HG03135 (cell line): ENCODE measurements at regions not wholly inside any gene's neighbourhood (a gene's known extent, or its start where the extent isn't known, plus 50 kb on each side); places are given as distances from the start of the nearest gene placed in this dataset.
A peak's percentile ranks its signal among the peaks of the same experiment; 100 is the strongest.
"Not testable (repeated sequence)": the region's sequence is repeated elsewhere in the genome, so short reads cannot be mapped to it uniquely, and the experiment has no call there.

Source experiments
- ATAC-seq: cut with Tn5 transposase; IDR thresholded peaks from one replicate; pipeline ENCODE4 v1.9.1; 2021; ENCODE audit warnings: mild to moderate bottlenecking, moderate library complexity; ENCODE audit not compliant: unreplicated experiment

GRCh38 chr15:92803536-92803851 lies 96.6 kb upstream of the CHD2 start:
- no peak for ATAC-seq

DNA sequence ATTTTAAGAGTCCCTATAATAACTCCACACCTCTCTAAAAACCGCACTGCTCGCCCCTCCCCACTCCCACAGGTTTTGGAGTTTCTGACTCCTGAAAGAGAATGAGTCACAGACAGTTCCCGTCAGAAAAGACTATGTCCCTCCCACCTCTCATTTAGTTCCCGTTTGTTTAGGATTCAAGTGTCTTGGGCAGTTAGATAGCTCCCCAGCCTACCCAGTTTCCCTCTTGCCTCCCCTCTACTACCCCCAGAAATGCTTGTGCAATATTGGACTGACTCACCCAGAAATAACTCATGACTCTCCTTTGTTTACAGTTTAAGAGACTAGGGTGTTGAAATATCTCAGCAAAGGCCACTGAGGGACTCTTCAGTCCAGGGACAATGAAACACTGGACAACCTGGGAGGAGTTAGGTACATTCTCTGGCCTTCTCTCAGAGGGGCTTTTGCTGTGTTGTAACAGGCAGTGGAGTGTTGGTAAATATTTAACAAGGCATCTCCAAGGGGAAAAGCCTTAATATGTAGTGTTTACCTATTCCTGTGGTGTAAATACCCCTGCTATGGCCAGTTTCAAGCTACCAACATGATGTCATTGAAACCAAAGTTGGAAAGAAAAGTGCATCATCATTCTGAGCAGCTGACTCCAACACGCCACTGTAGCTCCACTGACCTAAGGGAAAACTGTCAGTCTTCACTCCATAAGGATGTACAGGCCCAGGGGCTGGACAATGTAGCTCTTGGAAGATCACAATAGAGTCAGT lies 96.1 kb upstream of the CHD2 start:
- ATAC-seq: no peak

- not testable (repeated sequence) for ATAC-seq
Measured at GRCh38 chr15:92804610-92804936, 95.6 kb upstream of the CHD2 start.

DNA sequence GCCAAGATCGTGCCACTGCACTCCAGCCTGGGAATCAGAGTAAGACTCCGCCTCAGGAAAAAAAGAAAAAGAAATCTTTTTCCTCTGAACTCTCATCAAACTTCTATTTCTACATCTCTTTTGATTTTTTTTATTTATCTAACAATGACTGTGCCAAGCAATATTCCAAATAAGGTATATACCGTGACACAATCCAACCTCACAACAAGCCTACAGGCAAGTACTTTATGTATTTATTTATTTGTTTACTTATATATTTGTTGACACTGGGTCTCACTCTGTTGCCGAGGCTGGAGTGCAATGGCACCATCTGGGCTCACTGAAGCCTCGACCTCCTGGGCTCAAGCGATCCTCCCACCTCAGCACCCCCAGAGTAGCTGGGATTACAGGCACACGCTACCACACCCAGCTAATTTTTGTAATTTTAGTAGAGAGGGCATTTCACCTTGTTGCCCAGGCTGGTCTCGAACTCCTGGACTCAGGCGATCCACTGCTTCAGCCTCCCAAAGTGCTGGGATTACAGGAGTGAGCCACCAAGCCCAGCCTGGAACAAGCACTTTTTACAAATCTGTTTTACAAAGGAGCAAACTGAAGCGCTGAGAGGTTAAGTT lies 94.9 kb upstream of the CHD2 start:
- no peak for ATAC-seq

- not testable (repeated sequence) for ATAC-seq
Measured at GRCh38 chr15:92806171-92806570, 94.0 kb upstream of the CHD2 start.

- no peak for ATAC-seq
Measured at GRCh38 chr15:92806763-92807162, 93.4 kb upstream of the CHD2 start.

DNA sequence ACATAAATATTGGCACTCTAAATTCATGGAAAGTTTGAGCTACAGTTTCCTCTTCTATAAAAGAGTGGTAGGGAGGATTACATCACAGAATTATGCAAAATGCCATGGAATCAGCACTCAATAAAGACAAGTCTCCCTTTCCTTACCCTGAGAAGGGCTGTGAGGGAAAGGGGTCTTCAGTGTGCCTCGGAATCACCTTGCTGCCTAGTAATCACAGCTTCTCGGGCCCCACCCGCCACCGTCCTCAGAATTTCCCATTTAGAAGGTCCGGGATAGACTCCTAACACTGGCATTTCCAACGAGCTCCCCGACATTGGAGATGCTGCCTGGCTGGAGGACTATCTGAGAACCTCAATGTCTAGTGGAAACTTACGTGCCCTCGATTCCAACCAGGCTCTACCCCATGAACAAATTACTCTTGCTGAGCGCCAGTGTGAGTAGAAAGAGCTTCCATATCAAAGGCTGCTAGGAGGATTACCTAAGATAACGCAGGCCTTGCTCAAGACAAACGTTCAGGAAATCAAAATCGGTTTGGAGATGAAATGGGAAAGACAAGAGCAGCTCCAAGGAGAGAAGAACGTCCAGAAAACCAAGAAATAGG lies 92.1 kb upstream of the CHD2 start:
- no peak for ATAC-seq

DNA sequence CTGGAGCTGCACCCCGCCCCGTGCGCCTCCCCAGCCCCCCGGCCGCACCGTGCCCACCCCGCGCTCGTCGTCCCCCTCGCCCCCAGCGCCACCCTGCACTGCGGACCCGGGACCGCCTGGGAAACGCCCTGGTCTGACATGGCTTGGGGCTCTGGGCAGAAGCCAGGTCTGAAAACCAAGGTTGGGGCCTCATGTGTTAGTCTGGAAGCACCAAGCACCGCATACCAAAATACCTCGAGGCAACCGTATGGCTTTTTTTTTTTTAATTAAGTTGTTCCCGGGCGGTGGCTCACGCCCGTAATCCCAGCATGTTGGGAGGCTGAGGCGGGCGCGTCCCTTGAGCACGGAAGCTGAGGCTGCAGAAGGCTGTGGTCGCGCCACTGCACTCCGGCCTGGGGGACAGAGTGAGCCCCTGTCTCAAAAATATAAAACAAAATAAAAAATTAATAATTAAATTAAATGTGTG lies 91.5 kb upstream of the CHD2 start:
- ATAC-seq: peak; percentile 7

DNA sequence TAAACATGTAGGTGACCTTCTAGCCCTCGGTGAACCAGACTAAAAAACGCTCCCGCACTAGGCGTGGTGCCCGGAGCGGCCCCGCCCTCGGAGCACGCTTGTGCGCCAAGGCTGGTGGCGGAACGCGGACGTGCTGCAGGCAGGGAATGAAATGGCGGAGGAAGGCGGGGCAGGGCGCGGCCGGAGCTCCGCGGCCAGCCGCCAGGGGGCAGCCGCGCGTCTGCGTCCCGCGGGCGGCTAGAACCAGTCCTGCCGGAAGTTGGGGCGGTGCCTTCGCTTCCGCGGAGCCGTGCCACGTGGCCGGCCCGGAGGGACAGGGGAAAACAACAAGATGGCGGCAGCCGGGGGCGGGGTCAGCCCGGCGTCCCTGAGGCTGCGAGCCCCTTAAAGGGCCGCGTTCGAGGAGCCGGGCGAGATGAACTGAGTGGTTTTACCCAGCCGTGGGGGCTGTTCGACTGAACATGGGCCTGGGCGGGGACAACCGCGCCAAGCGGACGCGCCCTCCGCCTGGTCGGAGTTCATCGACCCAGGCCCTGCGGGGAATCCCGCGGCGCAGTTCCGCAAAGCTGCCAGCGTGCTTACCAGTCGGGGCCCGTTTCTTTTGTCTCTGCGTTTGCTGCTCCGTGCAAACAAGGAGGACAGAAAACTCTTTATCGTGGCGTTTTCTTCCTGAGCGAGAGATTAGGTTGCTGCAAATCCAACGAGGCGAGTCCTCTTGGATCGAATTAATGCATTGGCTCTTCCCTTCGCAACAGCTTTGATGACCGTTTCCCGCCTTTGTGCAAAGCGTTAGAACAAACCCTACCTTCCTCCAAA lies 90.9 kb upstream of the CHD2 start:
- ATAC-seq: peak; percentile 74

DNA sequence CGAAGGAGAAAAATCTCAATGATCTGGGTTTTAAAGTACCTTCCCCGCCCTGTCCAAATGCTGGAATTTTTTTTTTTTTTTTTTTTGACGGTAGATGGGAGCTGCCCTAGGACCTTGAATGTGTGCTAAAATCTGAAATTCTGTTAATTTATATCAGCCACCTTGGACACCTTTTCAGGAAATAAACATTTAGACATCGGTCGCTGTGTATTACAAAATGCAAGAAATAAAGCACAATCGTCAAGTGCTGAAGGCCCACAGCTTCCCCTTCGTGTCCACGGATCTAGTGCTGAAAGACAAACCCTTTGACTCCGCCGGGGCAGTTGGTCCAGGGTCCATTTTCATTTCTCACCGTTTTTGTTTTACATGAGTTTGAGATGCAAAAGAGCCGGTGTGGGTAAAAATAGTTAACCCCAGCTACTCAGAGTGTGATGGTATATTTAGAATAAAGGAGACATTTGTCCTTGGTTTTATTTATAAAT lies 90.2 kb upstream of the CHD2 start:
- peak; percentile 5 for ATAC-seq

GRCh38 chr15:92810418-92811138 lies 89.5 kb upstream of the CHD2 start:
- ATAC-seq: no peak

DNA sequence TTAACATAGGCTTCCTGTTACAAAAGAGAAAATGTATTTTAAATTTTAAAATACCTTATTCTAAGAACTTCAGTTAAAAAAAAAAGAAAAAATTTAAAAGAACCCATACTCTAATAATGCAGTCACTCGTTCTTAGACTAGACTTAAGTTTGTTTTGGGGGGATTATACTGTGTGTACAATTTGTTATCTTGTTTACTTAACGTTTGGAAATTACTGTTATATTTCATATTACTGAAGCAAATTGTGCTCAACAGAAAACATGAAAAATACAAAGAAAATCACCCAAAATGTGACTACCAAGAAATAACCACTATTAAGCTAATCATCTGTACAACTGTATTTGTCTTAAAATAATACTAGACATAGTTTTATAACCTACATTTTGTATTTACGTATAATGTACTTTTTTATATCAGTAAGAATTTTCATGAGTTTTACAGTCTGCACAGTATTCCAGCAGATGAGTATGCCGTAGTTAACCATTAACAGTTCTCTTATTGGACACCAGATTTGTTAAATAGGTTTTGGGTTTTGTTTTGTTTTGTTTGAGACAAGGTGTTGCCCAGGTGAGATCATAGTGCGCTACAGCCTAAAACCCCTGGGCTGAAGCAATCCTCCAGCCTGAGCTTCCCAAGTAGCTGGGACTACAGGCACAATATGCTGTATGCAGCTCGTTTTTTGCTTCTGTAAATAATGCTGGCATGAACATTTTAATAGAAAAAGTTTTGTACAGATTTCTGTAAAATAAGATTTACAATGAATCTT lies 88.8 kb upstream of the CHD2 start:
- no peak for ATAC-seq

DNA sequence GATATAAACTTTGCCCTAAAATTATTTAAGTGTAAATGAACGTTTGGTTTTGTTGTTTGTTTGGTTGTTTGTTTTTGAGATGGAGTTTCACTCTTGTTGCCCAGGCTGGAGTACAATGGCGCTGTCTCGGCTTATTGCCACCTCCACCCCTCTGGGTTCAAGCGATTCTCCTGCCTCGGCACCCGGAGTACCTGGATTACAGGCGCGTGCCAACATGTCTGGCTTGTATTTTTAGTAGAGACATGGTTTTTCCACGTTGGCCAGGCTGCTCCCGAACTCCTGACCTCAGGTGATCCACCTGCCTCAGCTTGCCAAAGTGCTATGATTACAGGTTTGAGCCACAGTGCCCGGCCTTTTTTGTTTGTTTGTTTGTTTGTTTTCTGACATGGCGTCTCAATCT lies 87.9 kb upstream of the CHD2 start:
- ATAC-seq: no peak

- no peak for ATAC-seq
Measured at GRCh38 chr15:92813485-92813884, 86.6 kb upstream of the CHD2 start.

- ATAC-seq: no peak
Measured at GRCh38 chr15:92817339-92817886, 82.7 kb upstream of the CHD2 start.

GRCh38 chr15:92818651-92819277 lies 81.4 kb upstream of the CHD2 start:
- no peak for ATAC-seq

DNA sequence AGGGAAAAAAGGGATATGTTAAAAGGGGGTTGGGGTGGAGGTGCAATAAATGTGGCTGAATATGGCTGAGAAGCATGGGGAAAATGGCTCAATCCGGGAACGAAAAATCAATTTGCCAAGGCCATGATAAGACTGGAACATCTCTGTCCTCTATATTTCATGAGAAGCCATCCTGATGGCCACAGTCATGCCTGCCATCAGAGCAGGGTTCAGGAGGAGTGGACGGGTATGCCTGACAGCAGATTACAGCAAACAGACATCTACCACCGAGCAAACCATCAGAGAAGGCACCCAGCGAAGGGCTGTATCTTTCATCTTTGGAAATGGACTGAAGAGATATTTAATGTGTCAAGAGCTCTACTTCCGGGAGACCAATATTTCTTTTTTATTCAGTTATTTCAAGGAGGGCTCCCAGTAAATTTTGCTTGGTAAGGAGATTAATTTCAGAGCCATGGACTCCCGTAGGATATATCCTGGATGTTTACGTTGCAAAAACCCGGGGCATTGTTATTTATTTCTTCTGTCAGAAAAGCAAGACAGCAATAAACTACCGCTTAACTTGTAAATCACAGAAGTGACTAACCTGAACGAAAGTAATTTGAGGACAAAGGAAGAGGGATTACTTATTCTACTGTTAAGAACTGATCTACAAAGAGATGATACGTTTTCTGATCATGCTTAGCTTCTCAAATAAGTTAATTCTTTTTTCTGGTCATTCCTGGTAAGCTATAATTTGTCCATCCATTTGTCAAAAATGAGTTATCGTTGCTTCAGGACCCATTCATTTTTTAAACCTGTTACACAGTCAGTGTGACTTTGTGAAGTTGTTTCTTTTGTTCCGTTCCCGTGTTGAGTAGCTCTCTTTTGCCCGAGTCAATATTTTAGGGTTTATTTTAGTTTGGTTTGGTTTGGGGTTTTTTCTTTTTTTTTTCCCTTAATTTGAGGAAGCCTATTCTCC lies 80.6 kb upstream of the CHD2 start:
- ATAC-seq: peak; percentile 7
